Astrocyte (in vitro differentiated cells and primary cell): ENCODE measurements at regions not wholly inside any gene's neighbourhood (a gene's known extent, or its start where the extent isn't known, plus 50 kb on each side); places are given as distances from the start of the nearest gene placed in this dataset.

ENCODE experiments used
- DNase-seq: peaks from one replicate; pipeline ENCODE4 v3.0.0-alpha.2; 2010; ENCODE audit warnings: low read depth
- FAIRE-seq: peaks from 2 replicates; lab custom pipeline; 2011; peaks lifted over from hg19 to GRCh38; lab: Jason Lieb, UNC
- H2AFZ ChIP-seq: 2 replicates; pipeline ENCODE4 v1.6.0; 2012; ENCODE audit warnings: low read depth, low read length, inconsistent platforms
- H3K27ac ChIP-seq: 2 replicates; pipeline ENCODE4 v1.5.1; 2011; ENCODE audit warnings: low read depth, low read length, inconsistent platforms
- H3K27me3 ChIP-seq: 2 replicates; pipeline ENCODE4 v1.6.0; 2011; ENCODE audit warnings: low read length, inconsistent platforms; ENCODE audit not compliant: insufficient read depth
- H3K36me3 ChIP-seq: 2 replicates; pipeline ENCODE4 v1.5.1; 2011; ENCODE audit warnings: low read length, inconsistent platforms; ENCODE audit not compliant: insufficient read depth
- H3K4me1 ChIP-seq: 2 replicates; pipeline ENCODE4 v1.5.1; 2011; ENCODE audit warnings: low read length, inconsistent platforms; ENCODE audit not compliant: insufficient read depth
- H3K4me2 ChIP-seq: 2 replicates; pipeline ENCODE4 v1.6.0; 2012; ENCODE audit warnings: low read length, inconsistent platforms
- H3K4me3 ChIP-seq: 2 replicates; pipeline ENCODE4 v1.5.1; 2011; ENCODE audit warnings: low read depth, mild to moderate bottlenecking, low read length, inconsistent platforms; ENCODE audit not compliant: insufficient read depth
- H3K79me2 ChIP-seq: 2 replicates; pipeline ENCODE4 v1.6.0; 2012; ENCODE audit warnings: mild to moderate bottlenecking, low read length, inconsistent platforms; ENCODE audit not compliant: insufficient read depth
- H3K9ac ChIP-seq: 2 replicates; pipeline ENCODE4 v1.6.0; 2012; ENCODE audit warnings: mild to moderate bottlenecking, low read length, inconsistent platforms
- H3K9me3 ChIP-seq: 2 replicates; pipeline ENCODE4 v1.5.1; 2012; ENCODE audit warnings: low read depth, mild to moderate bottlenecking, low read length, inconsistent platforms; ENCODE audit not compliant: insufficient read depth
- H4K20me1 ChIP-seq: 2 replicates; pipeline ENCODE4 v1.6.0; 2012; ENCODE audit warnings: low read length, inconsistent platforms; ENCODE audit not compliant: insufficient read depth
- H3K27ac Mint-ChIP-seq: one replicate; pipeline ENCODE4 v1.8.0; 2021; ENCODE audit warnings: mild to moderate bottlenecking, mixed read lengths; ENCODE audit not compliant: unreplicated experiment
- H3K27me3 Mint-ChIP-seq: one replicate; pipeline ENCODE4 v1.8.0; 2021; ENCODE audit warnings: low read depth, mixed read lengths; ENCODE audit not compliant: unreplicated experiment
- H3K36me3 Mint-ChIP-seq: one replicate; pipeline ENCODE4 v1.8.0; 2021; ENCODE audit warnings: low read depth, mixed read lengths; ENCODE audit not compliant: unreplicated experiment
- H3K4me1 Mint-ChIP-seq: one replicate; pipeline ENCODE4 v1.8.0; 2021; ENCODE audit warnings: low read depth, mixed read lengths; ENCODE audit not compliant: unreplicated experiment
- H3K4me3 Mint-ChIP-seq: one replicate; pipeline ENCODE4 v1.8.0; 2021; ENCODE audit warnings: mild to moderate bottlenecking, moderate library complexity, mixed read lengths; ENCODE audit not compliant: unreplicated experiment
- H3K9me3 Mint-ChIP-seq: one replicate; pipeline ENCODE4 v1.8.0; 2021; ENCODE audit warnings: mild to moderate bottlenecking, mixed read lengths; ENCODE audit not compliant: unreplicated experiment
- CTCF ChIP-seq: IDR thresholded peaks from 2 replicates; pipeline ENCODE4 v1.5.1; 2011; ENCODE audit warnings: low read depth, mild to moderate bottlenecking, inconsistent platforms, low read length, moderate library complexity; ENCODE audit not compliant: insufficient read depth
- EZH2 ChIP-seq: IDR thresholded peaks from 2 replicates; pipeline ENCODE4 v1.6.1; 2012; ENCODE audit warnings: mild to moderate bottlenecking, low read length, inconsistent platforms; ENCODE audit not compliant: insufficient read depth

GRCh38 chr20:7452890-7453289 is 487.4 kb downstream of the HAO1 start:
- H3K9ac ChIP-seq: no peak overlapping the region
- H3K27ac ChIP-seq: no peak overlapping the region
- no peaks in the 10 kb centered on the region for H3K27me3 ChIP-seq
- H4K20me1 ChIP-seq: no peaks in the 10 kb centered on the region
- H3K36me3 ChIP-seq: no peaks in the 10 kb centered on the region
- H3K4me2 ChIP-seq: no peak overlapping the region
- no peak for TF ChIP-seq EZH2
- TF ChIP-seq CTCF: no peak
- Mint-ChIP-seq H3K4me3 (no peak overlapping the region), H3K9me3 (no peaks in the 10 kb centered on the region), H3K4me1 (no peaks in the 10 kb centered on the region), H3K36me3 (no peaks in the 10 kb centered on the region), H3K27ac (no peak overlapping the region), H3K27me3 (no peaks in the 10 kb centered on the region)
- H3K4me1 ChIP-seq: no peaks in the 10 kb centered on the region
- no peak overlapping the region for H3K4me3 ChIP-seq
- DNase-seq (no peak), FAIRE-seq (no peak)
- no peaks in the 10 kb centered on the region for H3K9me3 ChIP-seq
- H2AFZ ChIP-seq: no peak overlapping the region
- H3K79me2 ChIP-seq: no peaks in the 10 kb centered on the region

GRCh38 chr20:7454047-7454446 is 486.2 kb downstream of the HAO1 start:
- no peaks in the 10 kb centered on the region for H3K9me3 Mint-ChIP-seq
- H3K4me1 Mint-ChIP-seq: no peaks in the 10 kb centered on the region
- H3K4me1 ChIP-seq: no peaks in the 10 kb centered on the region
- no peaks in the 10 kb centered on the region for H3K36me3 Mint-ChIP-seq
- no peaks in the 10 kb centered on the region for H3K79me2 ChIP-seq
- H3K4me3 ChIP-seq: no peak overlapping the region
- no peak for DNase-seq
- no peaks in the 10 kb centered on the region for H3K27me3 ChIP-seq
- H3K27ac ChIP-seq: no peak overlapping the region
- no peak for TF ChIP-seq CTCF
- no peak overlapping the region for H2AFZ ChIP-seq
- H3K27me3 Mint-ChIP-seq: no peaks in the 10 kb centered on the region
- H3K9ac ChIP-seq: no peak overlapping the region
- H3K9me3 ChIP-seq: no peaks in the 10 kb centered on the region
- no peaks in the 10 kb centered on the region for H3K36me3 ChIP-seq
- no peak overlapping the region for H3K4me2 ChIP-seq
- no peak overlapping the region for H3K27ac Mint-ChIP-seq
- no peak overlapping the region for H3K4me3 Mint-ChIP-seq
- FAIRE-seq: no peak
- H4K20me1 ChIP-seq: no peaks in the 10 kb centered on the region

DNA sequence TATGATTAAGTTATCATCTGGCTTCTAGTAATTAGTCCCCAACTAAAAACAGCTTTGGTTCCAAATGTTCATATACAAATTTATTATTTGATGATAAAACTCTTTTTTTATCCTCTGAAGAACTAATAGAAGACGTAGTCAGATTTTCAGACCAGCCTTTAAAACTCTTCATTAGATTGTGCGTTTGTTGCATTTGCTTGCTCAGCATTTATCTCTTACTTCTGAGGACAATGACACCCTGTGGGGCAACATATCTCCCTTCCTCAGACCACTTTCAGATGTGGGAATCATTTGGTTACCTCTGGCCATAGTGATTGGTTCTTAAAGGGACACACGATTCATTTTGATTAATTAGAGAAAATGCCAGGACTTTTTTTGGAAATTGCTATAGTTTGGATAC is 481.8 kb downstream of the HAO1 start:
- H3K27ac Mint-ChIP-seq: no peak overlapping the region
- no peak overlapping the region for H3K4me3 Mint-ChIP-seq
- no peaks in the 10 kb centered on the region for H3K9me3 ChIP-seq
- TF ChIP-seq CTCF: no peak
- no peak for TF ChIP-seq EZH2
- no peaks in the 10 kb centered on the region for H3K27me3 ChIP-seq
- no peak overlapping the region for H3K27ac ChIP-seq
- no peaks in the 10 kb centered on the region for H4K20me1 ChIP-seq
- no peaks in the 10 kb centered on the region for H3K79me2 ChIP-seq
- no peaks in the 10 kb centered on the region for H3K36me3 ChIP-seq
- no peak overlapping the region for H3K4me3 ChIP-seq
- no peaks in the 10 kb centered on the region for H3K36me3 Mint-ChIP-seq
- FAIRE-seq (no peak), DNase-seq (no peak)
- no peaks in the 10 kb centered on the region for H3K9me3 Mint-ChIP-seq
- no peaks in the 10 kb centered on the region for H3K4me1 ChIP-seq
- H3K4me1 Mint-ChIP-seq: no peaks in the 10 kb centered on the region
- H3K27me3 Mint-ChIP-seq: no peaks in the 10 kb centered on the region
- H3K4me2 ChIP-seq: no peak overlapping the region
- H2AFZ ChIP-seq: no peak overlapping the region
- H3K9ac ChIP-seq: no peak overlapping the region
